ENCODE measurements at regions not wholly inside any gene's neighbourhood (a gene's known extent, or its start where the extent isn't known, plus 50 kb on each side); places are given as distances from the start of the nearest gene placed in this dataset.

DNA sequence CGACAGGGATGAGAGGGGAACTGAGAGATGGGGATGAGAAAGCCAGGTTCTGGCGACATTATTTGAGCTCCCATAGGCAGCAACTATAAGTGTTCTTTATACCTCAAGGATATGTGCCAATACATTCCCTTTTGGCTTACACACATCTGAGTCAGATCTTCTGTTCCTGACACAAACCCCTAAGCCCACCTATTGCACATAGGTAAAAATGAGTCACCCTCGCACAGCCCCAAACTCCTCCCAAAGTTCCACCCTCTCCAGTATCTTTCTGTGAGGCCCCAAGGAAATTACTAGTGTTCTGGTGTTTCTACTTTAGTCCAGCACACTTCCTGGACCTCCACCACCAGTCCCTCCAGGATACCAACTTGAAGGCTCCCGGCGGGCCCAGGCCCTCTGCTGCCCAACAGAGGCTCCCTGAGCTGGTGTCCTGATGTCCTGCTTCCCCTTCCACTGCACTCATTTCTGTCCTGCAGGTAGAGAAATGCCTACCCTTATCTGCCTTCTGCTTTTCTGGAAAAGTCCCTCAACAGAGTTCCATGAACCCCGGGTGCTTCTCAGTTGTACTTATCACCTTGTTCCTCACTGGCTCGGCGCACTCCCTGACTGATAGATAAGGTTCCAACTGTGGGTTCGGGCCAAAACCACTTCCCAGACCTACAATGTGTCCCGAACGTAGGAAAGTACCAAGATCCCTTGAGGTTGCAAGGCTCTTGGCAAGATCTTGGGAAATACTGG lies 125.5 kb downstream of the EN1 start:
- TF ChIP-seq, protein P1, sequence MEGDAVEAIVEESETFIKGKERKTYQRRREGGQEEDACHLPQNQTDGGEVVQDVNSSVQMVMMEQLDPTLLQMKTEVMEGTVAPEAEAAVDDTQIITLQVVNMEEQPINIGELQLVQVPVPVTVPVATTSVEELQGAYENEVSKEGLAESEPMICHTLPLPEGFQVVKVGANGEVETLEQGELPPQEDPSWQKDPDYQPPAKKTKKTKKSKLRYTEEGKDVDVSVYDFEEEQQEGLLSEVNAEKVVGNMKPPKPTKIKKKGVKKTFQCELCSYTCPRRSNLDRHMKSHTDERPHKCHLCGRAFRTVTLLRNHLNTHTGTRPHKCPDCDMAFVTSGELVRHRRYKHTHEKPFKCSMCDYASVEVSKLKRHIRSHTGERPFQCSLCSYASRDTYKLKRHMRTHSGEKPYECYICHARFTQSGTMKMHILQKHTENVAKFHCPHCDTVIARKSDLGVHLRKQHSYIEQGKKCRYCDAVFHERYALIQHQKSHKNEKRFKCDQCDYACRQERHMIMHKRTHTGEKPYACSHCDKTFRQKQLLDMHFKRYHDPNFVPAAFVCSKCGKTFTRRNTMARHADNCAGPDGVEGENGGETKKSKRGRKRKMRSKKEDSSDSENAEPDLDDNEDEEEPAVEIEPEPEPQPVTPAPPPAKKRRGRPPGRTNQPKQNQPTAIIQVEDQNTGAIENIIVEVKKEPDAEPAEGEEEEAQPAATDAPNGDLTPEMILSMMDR (IDR thresholded peaks at IDR 0.05): no peak
- TF ChIP-seq POLR2A (IDR thresholded peaks at IDR 0.05): no peak
